ENCODE measurements at regions not wholly inside any gene's neighbourhood (a gene's known extent, or its start where the extent isn't known, plus 50 kb on each side); places are given as distances from the start of the nearest gene placed in this dataset.

DNA sequence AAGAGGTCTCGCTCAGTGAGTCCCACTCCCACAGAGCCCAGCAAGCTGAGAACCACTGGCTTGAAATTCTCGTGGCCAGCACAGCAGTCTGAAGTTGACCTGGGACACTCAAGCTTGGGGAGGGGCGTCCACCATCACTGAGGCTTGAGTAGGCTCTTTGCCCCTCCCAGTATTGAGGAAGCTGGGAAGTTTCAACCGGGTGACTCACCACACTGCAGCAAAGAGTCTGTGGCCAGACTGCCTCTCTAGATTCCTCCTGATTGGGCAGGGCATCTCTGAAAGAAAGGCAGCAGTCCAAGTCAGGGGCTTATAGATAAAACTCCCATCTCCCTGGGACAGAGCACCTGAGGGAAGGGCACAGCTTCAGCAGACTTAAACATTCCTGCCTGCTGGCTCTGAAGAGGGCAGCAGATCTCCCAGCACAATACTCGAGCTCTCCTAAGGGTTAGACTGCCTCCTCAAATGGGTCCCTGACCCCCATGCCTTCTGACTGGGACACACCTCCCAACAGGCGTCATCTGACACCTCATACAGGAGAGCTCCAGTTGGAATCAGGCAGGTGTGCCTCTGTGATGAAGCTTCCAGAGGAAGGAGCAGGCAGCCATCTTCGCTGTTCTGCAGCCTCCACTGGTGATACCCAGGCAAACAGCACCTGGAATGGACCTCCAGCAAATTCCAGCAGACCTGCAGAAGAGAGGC lies 970.9 kb upstream of the LRRN3 start:
- no peak for TF ChIP-seq CTCF (conservative IDR thresholded peaks at IDR 0.05; ENCODE audit: low read depth, low read length)
- TF ChIP-seq EZH2 (IDR thresholded peaks at IDR 0.05; ENCODE audit: low read length, unreplicated experiment) = no peak

Measured in PC-3 (cell line).